ENCODE measurements at regions not wholly inside any gene's neighbourhood (a gene's known extent, or its start where the extent isn't known, plus 50 kb on each side); places are given as distances from the start of the nearest gene placed in this dataset.

DNA sequence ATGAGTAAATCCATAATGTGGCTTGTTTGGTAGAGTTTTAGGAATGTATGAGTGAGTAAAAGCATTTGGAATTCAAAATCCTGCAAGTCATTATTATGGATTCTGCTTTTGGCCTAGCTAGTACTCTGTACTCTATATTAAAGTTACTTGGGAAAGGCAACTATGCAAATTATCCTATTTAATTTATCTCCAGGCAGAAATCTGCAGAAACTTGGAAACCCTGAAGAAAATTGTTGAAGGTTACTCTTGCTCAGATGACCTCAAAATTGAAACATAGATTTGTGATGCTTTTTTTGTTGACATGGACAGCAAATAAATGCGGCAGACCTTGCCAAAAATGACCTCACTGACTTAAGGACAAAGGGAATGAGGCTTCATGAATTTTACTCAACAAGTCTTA is 477.1 kb upstream of the EYS start:
- Histone ChIP-seq H2AFZ (ENCODE audit: control insufficient read depth, low read depth, low read length) (no peak overlapping the region), H4K20me1 (ENCODE audit: control insufficient read depth, insufficient read depth) (no peaks in the 10 kb centered on the region), H3K27me3 (replicated peaks in 1 of 2; ENCODE audit: control insufficient read depth in 2 of 2, insufficient read depth in 2 of 2, low read length in 1 of 2) (no peaks in the 10 kb centered on the region), H3K9me3 (replicated peaks; ENCODE audit: control insufficient read depth, insufficient read depth, low read length) (no peaks in the 10 kb centered on the region), H3K4me3 (no peak overlapping the region), H3K4me2 (ENCODE audit: control insufficient read depth, insufficient read depth) (no peak overlapping the region), H3K9ac (ENCODE audit: control insufficient read depth, insufficient read depth, low read length) (no peak overlapping the region), H3K36me3 (ENCODE audit: control insufficient read depth in 2 of 2, insufficient read depth in 2 of 2, low read length in 1 of 2) (no peaks in the 10 kb centered on the region), H3K79me2 (ENCODE audit: control insufficient read depth, insufficient read depth, low read length) (no peaks in the 10 kb centered on the region), H3K27ac (ENCODE audit: control insufficient read depth, insufficient read depth) (no peak overlapping the region), H3K4me1 (ENCODE audit: control insufficient read depth, insufficient read depth, low read length) (no peaks in the 10 kb centered on the region)
- in situ Hi-C loops (cut with MboI) (no loop called here), intact Hi-C loops (cut with micrococcal nuclease; ENCODE audit: unreplicated experiment) (no loop called here)
- ChIA-PET POLR2A (no interaction called here), CTCF (interaction anchor here (1.3 kb wide), 1 partner anchor 22 kb away, joined by 3 read pairs; no protein-coding TSS in a partner anchor), SMC1A (ENCODE audit: uncharacterized antibody, unreplicated experiment) (no interaction called here), RAD21 (ENCODE audit: unreplicated experiment) (no interaction called here)
- ATAC-seq (no peak), DNase-seq (ENCODE audit: low read depth, low spot score) (no peak), FAIRE-seq (no peak)
- 0% methylated on average over 1 of the region's 1 CpG for WGBS (ENCODE audit: insufficient coverage, insufficient replicate concordance, low lambda C conversion rate, missing lambda C conversion rate)
- BruUV-seq (replicated peaks), result no TSS peak
- no peak for TF ChIP-seq IRF3 (IDR thresholded peaks at IDR 0.05)
- TF ChIP-seq YY1 (IDR thresholded peaks at IDR 0.05; ENCODE audit: low read depth, low read length), result no peak
- TF ChIP-seq GABPA (IDR thresholded peaks at IDR 0.05; ENCODE audit: low read depth), result no peak
- no peak for TF ChIP-seq SP1 (IDR thresholded peaks at IDR 0.05; ENCODE audit: low read depth, low read length)
- no peak for TF ChIP-seq KAT2A (conservative IDR thresholded peaks at IDR 0.05; ENCODE audit: control insufficient read depth, low read depth, low read length)
- no peak for TF ChIP-seq CREB1 (IDR thresholded peaks at IDR 0.05; ENCODE audit: low read depth)
- TF ChIP-seq NFYA (IDR thresholded peaks at IDR 0.05; ENCODE audit: borderline replicate concordance, low read depth, low read length), result no peak
- TF ChIP-seq SREBF1 (IDR thresholded peaks at IDR 0.05; ENCODE audit: low read length), result no peak
- no peak for TF ChIP-seq TCF3 (IDR thresholded peaks at IDR 0.05; ENCODE audit: borderline replicate concordance, insufficient read depth, low read depth, low read length)
- TF ChIP-seq IKZF2 (IDR thresholded peaks at IDR 0.05), result no peak
- no peak for TF ChIP-seq HDAC6 (IDR thresholded peaks at IDR 0.05; ENCODE audit: unreplicated experiment)
- TF ChIP-seq, protein P1, sequence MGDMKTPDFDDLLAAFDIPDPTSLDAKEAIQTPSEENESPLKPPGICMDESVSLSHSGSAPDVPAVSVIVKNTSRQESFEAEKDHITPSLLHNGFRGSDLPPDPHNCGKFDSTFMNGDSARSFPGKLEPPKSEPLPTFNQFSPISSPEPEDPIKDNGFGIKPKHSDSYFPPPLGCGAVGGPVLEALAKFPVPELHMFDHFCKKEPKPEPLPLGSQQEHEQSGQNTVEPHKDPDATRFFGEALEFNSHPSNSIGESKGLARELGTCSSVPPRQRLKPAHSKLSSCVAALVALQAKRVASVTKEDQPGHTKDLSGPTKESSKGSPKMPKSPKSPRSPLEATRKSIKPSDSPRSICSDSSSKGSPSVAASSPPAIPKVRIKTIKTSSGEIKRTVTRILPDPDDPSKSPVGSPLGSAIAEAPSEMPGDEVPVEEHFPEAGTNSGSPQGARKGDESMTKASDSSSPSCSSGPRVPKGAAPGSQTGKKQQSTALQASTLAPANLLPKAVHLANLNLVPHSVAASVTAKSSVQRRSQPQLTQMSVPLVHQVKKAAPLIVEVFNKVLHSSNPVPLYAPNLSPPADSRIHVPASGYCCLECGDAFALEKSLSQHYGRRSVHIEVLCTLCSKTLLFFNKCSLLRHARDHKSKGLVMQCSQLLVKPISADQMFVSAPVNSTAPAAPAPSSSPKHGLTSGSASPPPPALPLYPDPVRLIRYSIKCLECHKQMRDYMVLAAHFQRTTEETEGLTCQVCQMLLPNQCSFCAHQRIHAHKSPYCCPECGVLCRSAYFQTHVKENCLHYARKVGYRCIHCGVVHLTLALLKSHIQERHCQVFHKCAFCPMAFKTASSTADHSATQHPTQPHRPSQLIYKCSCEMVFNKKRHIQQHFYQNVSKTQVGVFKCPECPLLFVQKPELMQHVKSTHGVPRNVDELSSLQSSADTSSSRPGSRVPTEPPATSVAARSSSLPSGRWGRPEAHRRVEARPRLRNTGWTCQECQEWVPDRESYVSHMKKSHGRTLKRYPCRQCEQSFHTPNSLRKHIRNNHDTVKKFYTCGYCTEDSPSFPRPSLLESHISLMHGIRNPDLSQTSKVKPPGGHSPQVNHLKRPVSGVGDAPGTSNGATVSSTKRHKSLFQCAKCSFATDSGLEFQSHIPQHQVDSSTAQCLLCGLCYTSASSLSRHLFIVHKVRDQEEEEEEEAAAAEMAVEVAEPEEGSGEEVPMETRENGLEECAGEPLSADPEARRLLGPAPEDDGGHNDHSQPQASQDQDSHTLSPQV (IDR thresholded peaks at IDR 0.05), result no peak
- TF ChIP-seq, protein P2, sequence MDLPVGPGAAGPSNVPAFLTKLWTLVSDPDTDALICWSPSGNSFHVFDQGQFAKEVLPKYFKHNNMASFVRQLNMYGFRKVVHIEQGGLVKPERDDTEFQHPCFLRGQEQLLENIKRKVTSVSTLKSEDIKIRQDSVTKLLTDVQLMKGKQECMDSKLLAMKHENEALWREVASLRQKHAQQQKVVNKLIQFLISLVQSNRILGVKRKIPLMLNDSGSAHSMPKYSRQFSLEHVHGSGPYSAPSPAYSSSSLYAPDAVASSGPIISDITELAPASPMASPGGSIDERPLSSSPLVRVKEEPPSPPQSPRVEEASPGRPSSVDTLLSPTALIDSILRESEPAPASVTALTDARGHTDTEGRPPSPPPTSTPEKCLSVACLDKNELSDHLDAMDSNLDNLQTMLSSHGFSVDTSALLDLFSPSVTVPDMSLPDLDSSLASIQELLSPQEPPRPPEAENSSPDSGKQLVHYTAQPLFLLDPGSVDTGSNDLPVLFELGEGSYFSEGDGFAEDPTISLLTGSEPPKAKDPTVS (IDR thresholded peaks at IDR 0.05; ENCODE audit: low read depth, low read length), result no peak
- TF ChIP-seq, protein P3, sequence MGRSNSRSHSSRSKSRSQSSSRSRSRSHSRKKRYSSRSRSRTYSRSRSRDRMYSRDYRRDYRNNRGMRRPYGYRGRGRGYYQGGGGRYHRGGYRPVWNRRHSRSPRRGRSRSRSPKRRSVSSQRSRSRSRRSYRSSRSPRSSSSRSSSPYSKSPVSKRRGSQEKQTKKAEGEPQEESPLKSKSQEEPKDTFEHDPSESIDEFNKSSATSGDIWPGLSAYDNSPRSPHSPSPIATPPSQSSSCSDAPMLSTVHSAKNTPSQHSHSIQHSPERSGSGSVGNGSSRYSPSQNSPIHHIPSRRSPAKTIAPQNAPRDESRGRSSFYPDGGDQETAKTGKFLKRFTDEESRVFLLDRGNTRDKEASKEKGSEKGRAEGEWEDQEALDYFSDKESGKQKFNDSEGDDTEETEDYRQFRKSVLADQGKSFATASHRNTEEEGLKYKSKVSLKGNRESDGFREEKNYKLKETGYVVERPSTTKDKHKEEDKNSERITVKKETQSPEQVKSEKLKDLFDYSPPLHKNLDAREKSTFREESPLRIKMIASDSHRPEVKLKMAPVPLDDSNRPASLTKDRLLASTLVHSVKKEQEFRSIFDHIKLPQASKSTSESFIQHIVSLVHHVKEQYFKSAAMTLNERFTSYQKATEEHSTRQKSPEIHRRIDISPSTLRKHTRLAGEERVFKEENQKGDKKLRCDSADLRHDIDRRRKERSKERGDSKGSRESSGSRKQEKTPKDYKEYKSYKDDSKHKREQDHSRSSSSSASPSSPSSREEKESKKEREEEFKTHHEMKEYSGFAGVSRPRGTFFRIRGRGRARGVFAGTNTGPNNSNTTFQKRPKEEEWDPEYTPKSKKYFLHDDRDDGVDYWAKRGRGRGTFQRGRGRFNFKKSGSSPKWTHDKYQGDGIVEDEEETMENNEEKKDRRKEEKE (IDR thresholded peaks at IDR 0.05), result no peak
- TF ChIP-seq RUNX3 (IDR thresholded peaks at IDR 0.05; ENCODE audit: low read length), result no peak
